GM20431 (cell line): ENCODE measurements at regions not wholly inside any gene's neighbourhood (a gene's known extent, or its start where the extent isn't known, plus 50 kb on each side); places are given as distances from the start of the nearest gene placed in this dataset.

Experiments
- in situ Hi-C: fragments of 300-500 bp; cut with MseI, MboI; formaldehyde crosslinking; loops from one replicate; pipeline ENCODE4 v1.15.0; 2020; ENCODE audit warnings: low sequenced_read_pairs; ENCODE audit not compliant: unreplicated experiment

DNA sequence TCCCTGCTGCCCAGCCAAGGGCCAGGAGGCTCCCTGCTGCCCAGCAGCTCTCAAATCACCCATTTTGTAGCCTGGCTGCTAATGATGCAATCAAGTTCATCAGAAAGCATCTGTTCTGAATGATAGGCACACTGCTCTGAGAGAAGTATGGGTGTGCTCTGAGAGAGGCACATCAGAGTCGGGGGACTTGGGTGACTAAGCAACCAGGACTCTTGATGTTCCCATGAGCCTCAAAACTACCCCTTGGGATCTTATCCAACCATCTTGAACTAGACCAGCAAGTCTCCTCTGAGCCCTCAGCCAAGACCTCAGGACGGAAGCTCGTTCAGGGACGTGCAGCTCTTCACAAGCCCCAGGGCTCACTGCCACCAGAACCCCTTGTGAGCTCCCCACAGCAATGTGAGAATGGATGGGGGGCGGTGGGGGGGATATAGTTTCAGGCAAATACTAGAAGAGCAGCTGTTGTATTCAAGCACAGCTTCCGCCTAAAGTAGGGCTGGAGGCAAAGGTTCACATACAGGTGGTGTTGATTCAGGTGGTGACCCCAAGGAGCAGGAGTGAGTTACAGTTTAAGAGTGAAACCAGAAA, 52.2 kb upstream of the HES1 start:
- in situ Hi-C loops = no loop called here

DNA sequence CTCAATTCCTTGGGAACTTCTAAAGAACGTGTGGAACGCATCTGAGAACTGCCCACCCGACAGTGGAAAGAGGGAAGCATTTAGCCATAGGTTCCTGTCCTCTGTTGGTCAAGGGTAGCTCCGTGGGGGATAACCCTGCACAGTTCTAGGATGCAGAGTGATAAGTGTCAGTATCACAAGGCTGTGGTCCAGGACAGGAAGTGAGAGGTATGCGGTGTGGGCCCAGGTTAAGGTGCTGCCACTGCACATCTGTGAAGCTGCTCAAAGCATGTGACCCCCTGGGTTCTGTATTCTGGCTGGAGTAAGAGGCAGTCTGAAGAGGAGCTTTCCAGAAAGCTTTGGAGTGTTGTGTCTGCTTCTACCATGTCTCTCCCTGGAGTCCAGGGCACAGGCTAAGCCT, 51.7 kb upstream of the HES1 start:
- in situ Hi-C loops = no loop called here
